Memory B cell (primary cell): ENCODE measurements at regions not wholly inside any gene's neighbourhood (a gene's known extent, or its start where the extent isn't known, plus 50 kb on each side); places are given as distances from the start of the nearest gene placed in this dataset.

ENCODE experiments used
- ATAC-seq: fragments of 150-1000 bp; cut with Tn5 transposase; 2 replicates; pipeline ENCODE4 v1.10.0; 2021; ENCODE audit warnings: low read depth, mild to moderate bottlenecking, moderate library complexity
- DNase-seq, 2 donors: peaks; one replicate each; pipeline ENCODE4 v3.0.0; 2022; ENCODE audit warnings: low spot score in 2 of 2
- H3K27ac Mint-ChIP-seq: one replicate; pipeline ENCODE4 v1.8.0; 2022; ENCODE audit warnings: mild to moderate bottlenecking, moderate library complexity, mixed read lengths
- H3K27me3 Mint-ChIP-seq: one replicate; pipeline ENCODE4 v1.8.0; 2022; ENCODE audit warnings: mixed read lengths
- H3K36me3 Mint-ChIP-seq: one replicate; pipeline ENCODE4 v1.8.0; 2022; ENCODE audit warnings: mild to moderate bottlenecking, mixed read lengths
- H3K4me1 Mint-ChIP-seq: one replicate; pipeline ENCODE4 v1.8.0; 2022; ENCODE audit warnings: mixed read lengths
- H3K4me3 Mint-ChIP-seq: one replicate; pipeline ENCODE4 v1.8.0; 2022; ENCODE audit warnings: mild to moderate bottlenecking, moderate library complexity, mixed read lengths
- H3K9me3 Mint-ChIP-seq: one replicate; pipeline ENCODE4 v1.8.0; 2022; ENCODE audit warnings: mixed read lengths

DNA sequence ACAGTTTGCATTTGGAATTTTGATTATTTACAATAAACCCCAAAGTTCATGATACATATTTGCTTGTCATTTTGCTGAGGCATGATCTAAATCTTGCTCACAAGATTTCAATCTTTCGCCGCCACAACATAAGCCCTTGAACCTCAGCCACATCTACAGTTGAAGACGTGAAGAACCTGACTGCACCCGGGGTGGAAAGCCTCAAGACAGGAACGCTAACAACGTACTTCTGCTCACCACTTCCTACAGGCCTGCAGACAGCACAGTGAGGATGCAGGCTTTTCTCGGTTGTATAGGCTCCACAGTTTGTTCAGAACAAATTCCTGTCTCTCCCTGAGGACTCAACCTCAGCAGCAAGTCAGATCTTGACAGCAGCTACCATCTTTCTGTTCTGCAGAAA, 393.8 kb upstream of the PRKCQ start:
- H3K9me3 Mint-ChIP-seq = no peaks in the 10 kb centered on the region
- no peak overlapping the region for H3K27ac Mint-ChIP-seq
- H3K4me1 Mint-ChIP-seq = no peaks in the 10 kb centered on the region
- peaks cover 2% of the 10 kb centered on the region for H3K27me3 Mint-ChIP-seq
- no peaks in the 10 kb centered on the region for H3K36me3 Mint-ChIP-seq
- no peak for DNase-seq
- ATAC-seq = no peak
- H3K4me3 Mint-ChIP-seq = no peak overlapping the region

DNA sequence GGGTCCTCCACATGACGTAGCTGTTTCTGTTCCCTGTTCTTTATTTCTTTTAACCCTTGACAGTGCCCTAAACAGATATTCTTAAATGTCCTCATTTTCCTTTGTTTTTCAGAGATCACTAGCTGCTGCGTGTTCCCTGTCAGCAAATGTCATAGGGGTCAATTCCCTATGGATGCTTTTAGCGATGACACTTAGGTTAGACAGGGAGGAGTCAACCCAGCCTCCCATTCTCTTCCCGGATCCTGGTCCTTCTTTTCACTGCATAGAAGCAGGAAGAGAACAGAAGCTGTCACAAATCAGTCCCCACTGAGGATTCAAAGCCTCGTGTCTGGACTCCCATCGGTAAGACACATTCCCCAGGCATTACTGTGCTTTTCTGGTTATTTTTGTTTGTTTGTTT, 392.1 kb upstream of the PRKCQ start:
- Mint-ChIP-seq H3K36me3 (no peaks in the 10 kb centered on the region), H3K27ac (no peak overlapping the region)

DNA sequence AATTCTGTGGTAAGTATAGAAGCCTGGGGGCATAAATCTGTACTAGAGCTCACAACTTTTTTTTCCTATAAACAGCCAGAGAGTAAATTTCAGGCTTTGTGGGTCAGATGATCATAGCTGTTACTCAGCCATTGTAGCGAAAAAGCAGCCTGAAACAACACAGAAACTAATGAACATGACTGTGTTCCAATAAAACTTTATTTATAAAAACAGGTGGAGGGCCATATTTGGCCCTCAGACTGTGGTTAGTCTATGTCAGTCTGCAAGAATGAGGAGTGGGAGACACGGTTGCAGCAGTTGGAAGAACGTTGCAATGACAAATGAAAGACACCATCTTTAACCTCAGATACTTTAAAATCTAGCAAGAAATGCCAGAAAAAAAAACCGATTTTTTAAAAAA, 389.6 kb upstream of the PRKCQ start:
- Mint-ChIP-seq H3K9me3 (no peaks in the 10 kb centered on the region), H3K27me3 (no peaks in the 10 kb centered on the region), H3K4me1 (no peaks in the 10 kb centered on the region), H3K36me3 (no peaks in the 10 kb centered on the region), H3K27ac (no peak overlapping the region), H3K4me3 (no peak overlapping the region)
- ATAC-seq (no peak), DNase-seq (no peak)

More for the DNA sequence above, 392.1 kb upstream of the PRKCQ start:
- Mint-ChIP-seq H3K27me3 (no peaks in the 10 kb centered on the region), H3K9me3 (no peaks in the 10 kb centered on the region), H3K4me3 (no peak overlapping the region), H3K4me1 (no peaks in the 10 kb centered on the region)
- DNase-seq (no peak), ATAC-seq (no peak)

DNA sequence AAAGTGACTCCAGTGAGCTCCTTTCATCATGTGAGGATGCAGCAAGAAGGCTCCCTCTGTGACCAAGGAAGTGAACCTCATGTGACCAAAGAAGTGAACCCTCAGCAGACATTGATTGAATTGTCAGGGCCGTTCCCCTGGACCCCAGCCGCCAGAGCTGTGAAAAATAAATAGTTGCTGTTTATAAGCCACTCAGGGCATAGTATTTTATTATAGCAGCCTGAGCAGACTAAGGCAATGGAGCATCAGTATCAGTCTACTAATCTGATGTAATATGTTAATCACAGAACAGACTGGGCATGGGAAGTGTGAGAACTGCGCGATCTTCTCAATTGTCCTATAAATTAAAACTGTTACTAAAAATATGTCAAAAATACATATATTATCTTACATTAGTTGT, 384.5 kb upstream of the PRKCQ start:
- H3K4me3 Mint-ChIP-seq = no peak overlapping the region
- no peaks in the 10 kb centered on the region for H3K36me3 Mint-ChIP-seq
- no peak overlapping the region for H3K27ac Mint-ChIP-seq
- H3K4me1 Mint-ChIP-seq = no peaks in the 10 kb centered on the region
- H3K27me3 Mint-ChIP-seq = no peaks in the 10 kb centered on the region
- ATAC-seq = no peak
- no peaks in the 10 kb centered on the region for H3K9me3 Mint-ChIP-seq
- DNase-seq = no peak

DNA sequence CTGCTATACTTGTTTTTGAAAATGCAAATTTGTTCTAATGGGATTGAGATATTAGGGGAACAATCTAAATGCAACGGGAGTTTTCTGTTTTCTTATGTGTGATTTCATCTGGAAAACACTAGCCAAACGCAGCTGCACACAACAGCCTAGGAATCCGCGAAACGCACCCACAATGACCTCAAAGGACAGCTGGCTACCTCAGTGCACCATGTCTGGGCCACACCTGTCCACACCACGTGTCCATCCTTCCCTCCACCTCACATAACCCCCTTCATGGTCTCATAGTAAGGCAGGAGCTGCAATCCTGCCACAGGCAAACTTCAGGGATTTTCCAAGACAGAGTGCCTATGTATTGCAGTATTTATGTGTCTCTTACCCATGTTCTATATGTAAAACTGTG, 382.5 kb upstream of the PRKCQ start:
- H3K4me1 Mint-ChIP-seq = no peaks in the 10 kb centered on the region
- no peaks in the 10 kb centered on the region for H3K36me3 Mint-ChIP-seq
- H3K9me3 Mint-ChIP-seq = no peaks in the 10 kb centered on the region
- no peak overlapping the region for H3K4me3 Mint-ChIP-seq
- H3K27me3 Mint-ChIP-seq = no peaks in the 10 kb centered on the region
- ATAC-seq (no peak), DNase-seq (no peak)
- no peak overlapping the region for H3K27ac Mint-ChIP-seq

DNA sequence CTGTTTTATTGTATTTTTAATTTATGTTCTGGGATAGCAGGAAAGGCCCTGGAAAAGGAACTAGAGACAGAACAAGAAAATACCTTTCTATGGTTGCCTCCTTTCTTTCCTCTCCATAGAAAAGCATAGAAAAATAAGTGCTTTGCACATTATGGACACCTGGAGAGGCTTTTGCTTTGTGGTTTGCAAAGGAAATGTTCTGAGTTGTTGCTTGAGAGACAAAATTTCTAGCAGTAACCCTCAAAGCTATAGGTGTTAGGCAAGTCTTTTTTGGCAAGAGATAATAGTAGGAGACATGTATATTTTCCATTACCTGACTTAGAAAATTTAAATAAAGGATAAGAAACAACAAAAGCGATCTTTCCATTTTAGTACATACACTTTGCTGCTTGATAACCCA, 378.6 kb upstream of the PRKCQ start:
- Mint-ChIP-seq H3K27ac (no peak overlapping the region), H3K9me3 (no peaks in the 10 kb centered on the region), H3K4me1 (no peaks in the 10 kb centered on the region), H3K36me3 (no peaks in the 10 kb centered on the region), H3K27me3 (no peaks in the 10 kb centered on the region), H3K4me3 (no peak overlapping the region)
- DNase-seq (no peak), ATAC-seq (no peak)

DNA sequence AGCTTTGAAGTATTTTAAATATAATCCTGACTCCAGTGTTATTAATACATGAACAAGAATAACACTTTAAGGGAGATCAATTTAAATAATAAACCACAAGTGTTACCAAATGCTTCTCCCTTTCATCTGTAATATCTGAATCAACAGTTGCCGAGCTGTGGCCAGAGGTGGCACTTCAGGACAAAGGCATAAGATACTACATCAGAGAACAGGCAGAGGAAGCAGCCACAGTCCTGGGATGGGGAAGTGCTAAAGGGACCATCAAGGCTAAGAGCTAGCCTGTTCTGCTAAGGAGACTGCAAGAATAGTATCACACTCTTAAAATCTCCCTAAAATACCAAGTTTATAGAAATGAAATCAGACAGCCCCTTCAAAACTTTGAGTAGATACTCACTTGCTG, 378.2 kb upstream of the PRKCQ start:
- H3K27ac Mint-ChIP-seq = no peak overlapping the region
- no peak for ATAC-seq
- no peaks in the 10 kb centered on the region for H3K9me3 Mint-ChIP-seq
- no peaks in the 10 kb centered on the region for H3K4me1 Mint-ChIP-seq
- no peak overlapping the region for H3K4me3 Mint-ChIP-seq
- DNase-seq = no peak
- H3K27me3 Mint-ChIP-seq = no peaks in the 10 kb centered on the region
- H3K36me3 Mint-ChIP-seq = no peaks in the 10 kb centered on the region

DNA sequence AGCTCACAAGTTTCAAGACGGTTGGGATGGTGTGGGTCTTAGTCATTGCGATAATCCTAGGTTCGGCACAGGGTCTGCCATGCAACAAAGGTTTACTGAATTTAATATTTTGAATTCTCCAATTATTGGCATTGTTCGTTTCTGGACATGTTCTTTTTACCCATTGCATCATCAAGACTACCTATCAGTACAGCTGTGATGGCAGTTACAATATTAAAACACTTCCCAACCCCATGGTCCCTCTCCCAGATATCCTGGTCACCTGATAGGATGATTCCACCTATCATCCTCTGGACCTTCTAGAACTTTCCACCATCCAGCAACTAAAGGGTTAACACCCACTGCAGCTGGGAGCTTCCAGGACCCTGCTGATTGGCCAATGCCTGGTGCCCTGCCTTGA, 377.8 kb upstream of the PRKCQ start:
- Mint-ChIP-seq H3K4me3 (no peak overlapping the region), H3K9me3 (no peaks in the 10 kb centered on the region), H3K27ac (no peak overlapping the region), H3K36me3 (no peaks in the 10 kb centered on the region), H3K27me3 (no peaks in the 10 kb centered on the region), H3K4me1 (no peaks in the 10 kb centered on the region)
- DNase-seq = no peak
- no peak for ATAC-seq

DNA sequence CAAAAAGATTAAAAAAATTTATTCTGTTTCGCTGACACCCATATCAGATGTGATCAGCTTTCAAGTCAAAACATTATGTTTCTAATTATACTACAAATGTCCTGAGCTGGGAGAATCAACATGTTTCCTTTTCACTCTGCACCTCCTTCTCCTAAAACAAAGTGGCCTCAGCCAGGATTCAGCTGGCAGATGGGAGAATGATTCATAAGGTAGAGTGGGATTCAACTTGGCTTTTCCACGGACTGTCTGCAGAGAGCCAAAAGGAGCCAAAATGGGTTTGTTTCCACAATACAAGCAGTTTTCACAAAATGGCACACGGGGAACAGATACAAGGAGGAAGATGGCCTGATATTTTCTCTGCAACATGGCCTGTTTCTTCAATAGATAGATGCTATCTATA, 376.5 kb upstream of the PRKCQ start:
- no peaks in the 10 kb centered on the region for H3K9me3 Mint-ChIP-seq
- H3K27ac Mint-ChIP-seq = no peak overlapping the region
- ATAC-seq = no peak
- no peaks in the 10 kb centered on the region for H3K4me1 Mint-ChIP-seq
- DNase-seq = no peak
- H3K4me3 Mint-ChIP-seq = no peak overlapping the region
- no peaks in the 10 kb centered on the region for H3K36me3 Mint-ChIP-seq
- H3K27me3 Mint-ChIP-seq = no peaks in the 10 kb centered on the region

DNA sequence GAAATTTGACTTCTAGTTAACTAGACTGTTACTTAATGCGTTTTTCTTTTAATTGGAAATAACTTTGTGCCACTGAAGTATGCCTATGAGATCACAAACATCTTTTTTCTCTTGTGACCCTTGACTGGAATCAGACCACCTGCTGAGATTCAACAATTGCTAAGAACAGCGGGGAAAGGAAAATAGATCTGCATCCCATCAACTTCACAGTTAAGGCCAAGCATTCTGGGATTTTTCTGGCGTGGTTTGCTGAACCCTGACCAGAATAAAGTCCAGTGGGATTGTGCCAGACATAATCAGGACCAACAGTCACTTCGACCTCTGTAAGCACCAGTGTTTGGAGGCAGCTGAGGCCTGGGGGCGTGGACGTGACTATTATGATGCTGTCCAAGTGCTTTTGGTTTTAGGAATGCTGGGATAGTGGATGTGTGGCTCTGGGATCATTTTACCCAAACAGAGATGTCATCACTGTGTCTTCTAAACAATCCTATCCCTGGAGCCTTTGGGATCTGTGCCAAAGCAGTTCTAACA, 373.3 kb upstream of the PRKCQ start:
- Mint-ChIP-seq H3K27ac (no peak overlapping the region), H3K27me3 (no peaks in the 10 kb centered on the region), H3K36me3 (no peaks in the 10 kb centered on the region), H3K9me3 (no peaks in the 10 kb centered on the region), H3K4me1 (no peaks in the 10 kb centered on the region), H3K4me3 (no peak overlapping the region)
- DNase-seq (no peak), ATAC-seq (no peak)

DNA sequence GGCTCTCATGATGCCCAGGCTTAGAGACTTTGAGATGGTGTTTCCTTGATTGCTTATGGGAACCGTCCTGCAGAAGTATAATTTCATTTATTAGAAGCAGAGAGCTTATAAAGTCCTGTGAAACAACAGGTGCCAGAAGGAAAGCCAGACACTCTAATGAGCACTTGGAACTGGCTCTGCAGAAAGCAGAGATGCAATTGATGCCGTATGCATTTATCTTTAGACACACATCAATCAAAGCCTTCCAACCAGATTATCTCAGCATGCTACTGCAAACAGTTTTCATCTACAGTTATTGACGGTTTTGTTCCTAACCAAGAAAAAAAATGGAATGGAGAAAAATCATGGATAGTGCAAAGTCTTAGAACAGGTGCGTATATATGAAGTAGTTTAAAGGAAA, 371.7 kb upstream of the PRKCQ start:
- Mint-ChIP-seq H3K4me3 (no peak overlapping the region), H3K27me3 (no peaks in the 10 kb centered on the region), H3K4me1 (no peaks in the 10 kb centered on the region), H3K36me3 (no peaks in the 10 kb centered on the region), H3K9me3 (no peaks in the 10 kb centered on the region), H3K27ac (no peak overlapping the region)
- DNase-seq (no peak), ATAC-seq (no peak)

DNA sequence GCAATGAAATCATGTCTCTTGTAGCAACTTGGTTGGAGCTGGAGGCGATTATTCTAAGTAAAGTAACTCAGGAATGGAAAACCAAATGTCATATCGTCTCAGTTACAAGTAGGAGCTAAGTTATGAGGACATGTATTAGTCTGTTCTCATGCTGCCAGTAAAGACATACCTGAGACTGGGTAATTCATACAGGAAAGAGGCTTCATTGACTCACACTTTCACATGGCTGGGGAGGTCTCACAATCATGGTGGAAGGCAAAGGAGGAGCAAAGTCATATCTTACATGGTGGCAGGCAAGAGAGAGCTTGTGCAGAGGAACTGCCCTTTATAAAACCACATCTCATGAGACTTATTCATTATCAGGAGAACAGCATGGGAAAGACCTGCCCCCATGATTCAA, 370.1 kb upstream of the PRKCQ start:
- no peaks in the 10 kb centered on the region for H3K36me3 Mint-ChIP-seq
- no peaks in the 10 kb centered on the region for H3K4me1 Mint-ChIP-seq
- no peaks in the 10 kb centered on the region for H3K9me3 Mint-ChIP-seq
- no peak overlapping the region for H3K4me3 Mint-ChIP-seq
- H3K27ac Mint-ChIP-seq = no peak overlapping the region
- ATAC-seq (no peak), DNase-seq (no peak)
- H3K27me3 Mint-ChIP-seq = no peaks in the 10 kb centered on the region

DNA sequence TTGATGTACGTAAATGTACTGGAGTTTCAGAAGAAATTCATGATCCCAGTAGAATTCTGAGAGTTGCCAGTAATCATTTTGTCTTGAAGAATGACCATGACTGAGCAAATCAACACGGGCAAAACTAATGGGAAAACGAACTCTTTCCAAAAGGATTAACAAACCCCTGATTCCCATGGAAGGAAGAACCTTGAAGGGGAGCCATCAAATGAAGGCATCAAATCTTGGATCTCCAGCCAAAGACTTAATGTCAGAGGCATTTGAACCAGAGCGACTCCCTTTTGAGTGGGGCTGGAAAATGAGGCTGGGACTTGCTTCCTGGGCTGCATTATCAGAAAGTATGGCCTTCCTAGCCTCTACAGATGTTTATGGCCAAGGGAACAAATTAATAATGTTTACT, 364.4 kb upstream of the PRKCQ start:
- Mint-ChIP-seq H3K36me3 (no peaks in the 10 kb centered on the region), H3K4me3 (no peak overlapping the region), H3K27me3 (no peaks in the 10 kb centered on the region), H3K27ac (no peak overlapping the region), H3K9me3 (no peaks in the 10 kb centered on the region), H3K4me1 (no peaks in the 10 kb centered on the region)
- DNase-seq = no peak
- ATAC-seq = no peak

DNA sequence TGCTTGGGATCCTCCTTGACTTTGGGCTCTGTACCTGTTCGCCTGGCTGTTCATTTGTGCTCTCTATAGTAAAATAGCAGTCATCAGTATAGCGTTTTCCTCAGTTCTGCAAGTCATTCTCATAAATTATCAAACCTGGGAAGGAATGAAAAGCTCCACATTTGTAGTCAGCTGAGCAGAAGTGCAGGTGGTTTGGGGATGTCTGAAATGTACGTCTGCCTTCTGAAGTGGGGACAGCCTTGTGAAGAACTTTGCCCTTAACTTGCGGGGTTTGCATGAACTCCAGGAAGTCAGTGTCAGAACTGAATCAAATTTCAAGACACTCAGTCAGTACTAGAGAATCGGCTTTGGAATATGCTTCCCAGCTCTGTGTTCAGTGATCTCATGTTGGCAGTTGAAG, 358.3 kb upstream of the PRKCQ start:
- no peak for ATAC-seq
- Mint-ChIP-seq H3K4me3 (no peak overlapping the region), H3K9me3 (peaks cover 6% of the 10 kb centered on the region), H3K27ac (no peak overlapping the region), H3K4me1 (no peaks in the 10 kb centered on the region), H3K27me3 (peaks cover 1% of the 10 kb centered on the region), H3K36me3 (peaks cover 4% of the 10 kb centered on the region)
- no peak for DNase-seq

DNA sequence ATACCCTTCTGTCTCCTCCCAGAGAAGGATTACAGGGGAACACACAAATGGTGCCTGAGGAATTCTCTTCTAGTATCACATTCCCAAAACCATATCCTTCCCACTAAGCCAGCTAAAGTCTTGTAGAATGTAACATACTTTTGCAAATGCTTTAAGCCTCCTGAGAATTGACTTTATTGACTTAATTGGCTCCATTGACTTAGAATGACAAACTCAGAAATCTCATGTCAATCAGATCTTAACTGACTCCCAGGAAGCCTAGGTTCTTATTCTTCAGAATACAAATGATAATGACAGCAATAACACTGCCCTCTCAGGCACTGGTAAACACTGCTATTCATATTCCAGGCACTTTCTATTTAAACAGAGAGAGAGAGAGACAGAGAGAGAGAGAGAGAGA, 356.9 kb upstream of the PRKCQ start:
- Mint-ChIP-seq H3K36me3 (peaks cover 4% of the 10 kb centered on the region), H3K4me3 (no peak overlapping the region), H3K9me3 (peaks cover 6% of the 10 kb centered on the region), H3K27ac (no peak overlapping the region), H3K4me1 (no peaks in the 10 kb centered on the region), H3K27me3 (peaks cover 1% of the 10 kb centered on the region)
- DNase-seq (no peak), ATAC-seq (no peak)
